ENCODE measurements at regions not wholly inside any gene's neighbourhood (a gene's known extent, or its start where the extent isn't known, plus 50 kb on each side); places are given as distances from the start of the nearest gene placed in this dataset.

DNA sequence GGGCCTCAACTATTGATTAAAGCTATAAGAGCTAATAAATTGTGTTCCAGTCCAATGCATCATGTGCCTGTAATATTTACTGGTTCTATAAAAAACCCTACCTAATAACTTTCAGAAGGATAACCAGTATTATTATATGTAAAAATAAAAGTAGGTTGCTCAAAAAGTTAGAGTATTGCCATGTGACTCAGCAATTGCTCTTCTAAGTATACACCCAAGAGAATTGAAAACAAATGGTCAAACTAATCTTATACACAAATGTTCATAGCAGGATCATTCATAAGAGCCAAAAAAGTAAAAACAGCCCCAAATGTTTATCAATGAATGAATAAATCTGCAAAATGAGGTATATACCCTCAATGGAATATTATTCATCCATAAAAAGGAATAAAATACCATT, 89.5 kb upstream of the TES start:
- H3K9me3 Mint-ChIP-seq: no peaks in the 10 kb centered on the region
- intact Hi-C loops (cut with micrococcal nuclease): no loop called here
- no peak overlapping the region for H3K4me3 Mint-ChIP-seq (ENCODE audit: low read depth)
- no peak for DNase-seq (ENCODE audit: low spot score)
- no peaks in the 10 kb centered on the region for H3K4me1 Mint-ChIP-seq (ENCODE audit: low read depth)
- H3K27me3 Mint-ChIP-seq (ENCODE audit: low read depth): peaks cover 30% of the 10 kb centered on the region
- H3K27ac Mint-ChIP-seq: no peak overlapping the region
- H3K36me3 Mint-ChIP-seq (ENCODE audit: low read depth): no peaks in the 10 kb centered on the region

DNA sequence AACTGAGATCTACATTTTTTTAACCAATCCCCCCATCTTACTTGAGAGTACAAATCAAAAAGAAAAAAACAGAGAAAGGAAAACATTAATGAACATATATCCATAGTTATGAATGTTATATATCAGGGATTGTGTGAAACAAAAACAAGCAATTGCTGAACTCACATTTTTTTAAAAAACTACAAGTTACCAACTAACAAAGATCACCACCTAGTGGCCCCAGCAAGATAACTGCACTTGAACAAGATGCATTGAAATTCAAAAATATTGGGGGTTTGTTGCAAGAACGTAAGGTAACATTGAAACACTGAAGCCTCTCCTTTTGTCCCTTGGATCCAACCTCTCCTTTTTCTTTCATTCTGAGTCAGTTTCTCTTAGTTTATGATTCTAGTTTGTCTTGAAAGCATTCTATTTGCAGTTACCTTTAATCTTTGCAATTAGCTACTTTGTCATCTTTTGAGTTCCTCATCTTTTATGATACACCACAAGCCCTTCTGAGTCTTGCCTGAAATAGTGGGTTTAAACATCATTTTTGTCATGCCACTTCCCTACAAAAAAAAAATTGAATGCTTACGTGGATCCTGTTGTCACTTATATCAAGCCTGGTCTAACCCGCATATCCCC, 87.3 kb upstream of the TES start:
- DNase-seq (ENCODE audit: low spot score): no peak
- Mint-ChIP-seq H3K9me3 (peaks cover 6% of the 10 kb centered on the region), H3K36me3 (ENCODE audit: low read depth) (no peaks in the 10 kb centered on the region), H3K4me3 (ENCODE audit: low read depth) (no peak overlapping the region), H3K27me3 (ENCODE audit: low read depth) (peaks cover 36% of the 10 kb centered on the region), H3K27ac (no peak overlapping the region), H3K4me1 (ENCODE audit: low read depth) (no peaks in the 10 kb centered on the region)
- intact Hi-C loops (cut with micrococcal nuclease): no loop called here

DNA sequence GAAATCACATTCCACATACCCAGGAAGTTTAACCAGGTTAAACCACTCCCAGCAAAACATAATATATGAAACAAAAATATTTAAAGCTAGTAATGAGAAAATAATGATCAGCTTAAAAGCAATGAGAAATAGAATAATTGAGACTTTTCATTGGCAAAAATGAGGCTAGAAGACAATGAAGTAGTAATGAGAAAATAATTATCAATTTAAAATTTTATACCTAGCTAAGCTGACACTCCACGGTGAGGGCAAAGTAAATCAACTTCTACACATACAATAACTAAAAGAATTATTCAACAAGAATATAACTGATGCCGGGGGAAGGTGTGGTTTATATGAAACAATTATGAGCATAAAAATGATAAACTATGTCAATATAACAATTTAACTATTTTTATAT, 82.2 kb upstream of the TES start:
- H3K4me3 Mint-ChIP-seq (ENCODE audit: low read depth): no peak overlapping the region
- H3K4me1 Mint-ChIP-seq (ENCODE audit: low read depth): no peaks in the 10 kb centered on the region
- peaks cover 14% of the 10 kb centered on the region for H3K9me3 Mint-ChIP-seq
- no peak overlapping the region for H3K27ac Mint-ChIP-seq
- intact Hi-C loops (cut with micrococcal nuclease): no loop called here
- H3K27me3 Mint-ChIP-seq (ENCODE audit: low read depth): peaks cover 27% of the 10 kb centered on the region
- H3K36me3 Mint-ChIP-seq (ENCODE audit: low read depth): no peaks in the 10 kb centered on the region
- no peak for DNase-seq (ENCODE audit: low spot score)

DNA sequence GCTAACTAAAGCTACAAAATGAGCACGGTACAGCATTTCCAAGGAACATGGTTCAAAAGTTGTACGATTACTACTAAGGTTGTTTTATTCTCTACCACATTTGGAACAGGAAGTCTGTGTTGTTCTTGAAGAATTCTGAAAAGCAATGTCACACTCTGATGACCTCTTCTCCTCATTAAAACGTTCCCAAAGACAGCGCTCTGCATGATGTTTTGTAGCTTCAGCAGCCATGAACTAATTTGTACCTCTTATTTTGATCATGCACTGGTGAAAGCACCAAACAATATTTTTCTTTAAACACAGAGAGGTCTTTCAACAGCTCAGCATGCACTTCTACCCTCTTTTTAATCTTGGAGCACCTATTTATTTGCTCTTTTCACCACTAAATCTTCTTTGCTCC, 75.0 kb upstream of the TES start:
- H3K27ac Mint-ChIP-seq: no peak overlapping the region
- H3K36me3 Mint-ChIP-seq (ENCODE audit: low read depth): no peaks in the 10 kb centered on the region
- H3K9me3 Mint-ChIP-seq: no peaks in the 10 kb centered on the region
- intact Hi-C loops (cut with micrococcal nuclease): no loop called here
- H3K4me3 Mint-ChIP-seq (ENCODE audit: low read depth): no peak overlapping the region
- peaks cover 27% of the 10 kb centered on the region for H3K27me3 Mint-ChIP-seq (ENCODE audit: low read depth)
- peaks cover 2% of the 10 kb centered on the region for H3K4me1 Mint-ChIP-seq (ENCODE audit: low read depth)
- DNase-seq (ENCODE audit: low spot score): no peak

DNA sequence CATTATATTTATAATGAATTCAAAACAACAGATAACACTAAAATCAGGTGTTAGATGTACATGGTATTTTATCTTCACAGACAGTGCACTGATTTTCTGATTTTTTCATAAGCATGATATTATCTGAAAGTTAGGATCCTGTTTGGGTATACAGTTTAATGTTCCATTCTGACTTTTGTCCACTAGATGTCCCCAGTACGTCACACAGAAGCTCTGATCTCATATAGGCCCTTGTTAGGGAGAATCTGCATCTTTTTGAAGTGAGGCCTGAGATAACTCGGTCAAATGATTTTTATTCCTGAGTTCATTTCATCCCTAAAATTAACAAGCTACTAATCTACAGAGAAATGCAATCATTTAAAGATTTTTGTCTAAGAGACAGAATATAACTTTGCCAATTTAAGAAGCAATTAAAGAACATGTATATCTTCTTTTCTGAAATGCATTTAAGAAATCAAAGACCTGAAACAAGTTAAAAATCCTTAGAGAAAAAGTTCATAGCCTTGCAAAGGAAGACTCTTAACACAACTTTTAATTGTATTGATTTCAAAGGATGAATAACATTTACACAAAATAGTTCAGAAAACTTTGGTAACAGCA, 72.0 kb upstream of the TES start:
- intact Hi-C loops (cut with micrococcal nuclease): loop anchor here (1.0 to 2.0 kb wide), 4 partner anchors 32 to 387 kb away; partner anchors contain the start of gene CAV1

DNA sequence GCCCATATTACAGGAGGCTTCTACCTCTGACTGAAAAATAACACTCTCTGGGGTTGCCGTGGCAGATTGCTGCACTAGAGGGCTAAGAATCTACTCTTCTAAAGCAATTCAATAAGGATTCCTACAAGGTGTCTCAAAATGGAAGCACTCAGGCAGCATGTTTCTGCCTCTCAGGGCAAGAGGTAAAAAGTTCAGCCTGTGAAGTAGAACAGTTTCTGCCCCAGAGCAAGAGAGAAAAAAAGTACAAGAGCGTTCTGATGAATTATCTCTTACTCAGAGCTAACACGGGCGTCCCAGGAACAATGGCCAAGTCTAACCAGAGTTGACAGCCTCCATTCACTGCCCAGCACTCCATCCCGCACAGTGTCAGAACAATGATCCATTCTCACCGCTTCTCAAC, 71.3 kb upstream of the TES start:
- Mint-ChIP-seq H3K27me3 (ENCODE audit: low read depth) (peaks cover 20% of the 10 kb centered on the region), H3K4me3 (ENCODE audit: low read depth) (no peak overlapping the region), H3K9me3 (no peaks in the 10 kb centered on the region), H3K27ac (no peak overlapping the region), H3K4me1 (ENCODE audit: low read depth) (peaks cover 19% of the 10 kb centered on the region), H3K36me3 (ENCODE audit: low read depth) (no peaks in the 10 kb centered on the region)
- intact Hi-C loops (cut with micrococcal nuclease): loop anchor here (2.0 kb wide), 2 partner anchors 32 to 42 kb away; no protein-coding TSS in a partner anchor
- DNase-seq (ENCODE audit: low spot score): no peak

More for the DNA sequence above, 72.0 kb upstream of the TES start:
- Mint-ChIP-seq H3K36me3 (ENCODE audit: low read depth) (no peaks in the 10 kb centered on the region), H3K4me1 (ENCODE audit: low read depth) (peaks cover 13% of the 10 kb centered on the region), H3K4me3 (ENCODE audit: low read depth) (no peak overlapping the region), H3K27me3 (ENCODE audit: low read depth) (peaks cover 26% of the 10 kb centered on the region), H3K27ac (no peak overlapping the region), H3K9me3 (no peaks in the 10 kb centered on the region)
- DNase-seq (ENCODE audit: low spot score): no peak

DNA sequence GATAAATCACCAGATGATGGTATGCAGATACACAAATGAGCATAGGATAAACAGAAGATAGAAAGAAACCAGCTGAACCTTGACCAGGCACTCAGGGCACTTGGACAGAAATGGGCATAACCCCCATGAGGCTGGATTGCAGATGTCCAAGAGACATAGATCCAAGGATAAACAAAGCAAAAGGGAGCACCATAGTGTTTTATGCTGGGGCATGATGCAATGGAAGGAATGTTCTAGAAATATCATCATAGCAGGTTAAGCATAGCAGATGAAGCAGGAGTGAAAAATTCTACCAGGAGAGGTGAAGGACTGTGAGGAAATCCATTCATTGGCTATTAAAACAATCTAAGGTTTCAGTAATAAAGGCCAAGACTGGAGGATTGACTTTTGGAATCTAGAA, 70.5 kb upstream of the TES start:
- intact Hi-C loops (cut with micrococcal nuclease): loop anchor here (2.0 to 10.0 kb wide), 3 partner anchors 31 to 665 kb away; no protein-coding TSS in a partner anchor

DNA sequence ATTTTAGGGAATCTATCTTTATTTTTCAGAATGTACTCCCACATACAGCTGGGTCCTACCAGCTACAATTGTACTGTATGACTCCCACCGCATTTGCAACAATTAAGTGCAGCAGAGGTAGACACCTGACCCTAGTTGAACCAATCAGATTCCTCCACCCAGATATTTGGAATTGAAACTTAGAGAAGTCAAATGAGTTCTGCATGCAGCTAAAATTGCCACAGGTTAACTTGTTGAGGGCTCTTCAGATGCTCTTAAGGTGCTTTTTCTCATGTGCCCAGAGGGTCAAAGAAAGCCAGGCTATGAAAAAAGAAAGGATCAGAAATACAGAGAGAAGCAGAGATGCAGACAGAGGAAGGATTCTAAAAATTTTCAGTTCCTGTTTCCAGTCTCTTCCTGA, 68.0 kb upstream of the TES start:
- Mint-ChIP-seq H3K27me3 (ENCODE audit: low read depth) (peaks cover 4% of the 10 kb centered on the region), H3K9me3 (no peaks in the 10 kb centered on the region), H3K4me1 (ENCODE audit: low read depth) (peaks cover 46% of the 10 kb centered on the region), H3K27ac (no peak overlapping the region), H3K4me3 (ENCODE audit: low read depth) (no peak overlapping the region), H3K36me3 (ENCODE audit: low read depth) (peaks cover 2% of the 10 kb centered on the region)
- no peak for DNase-seq (ENCODE audit: low spot score)
- intact Hi-C loops (cut with micrococcal nuclease): loop anchor here (10.0 kb wide), 1 partner anchor 662 kb away; no protein-coding TSS in a partner anchor

More for the DNA sequence above, 70.5 kb upstream of the TES start:
- Mint-ChIP-seq H3K27ac (no peak overlapping the region), H3K36me3 (ENCODE audit: low read depth) (no peaks in the 10 kb centered on the region), H3K4me3 (ENCODE audit: low read depth) (no peak overlapping the region), H3K4me1 (ENCODE audit: low read depth) (peaks cover 27% of the 10 kb centered on the region), H3K27me3 (ENCODE audit: low read depth) (peaks cover 19% of the 10 kb centered on the region), H3K9me3 (no peaks in the 10 kb centered on the region)
- DNase-seq (ENCODE audit: low spot score): no peak

DNA sequence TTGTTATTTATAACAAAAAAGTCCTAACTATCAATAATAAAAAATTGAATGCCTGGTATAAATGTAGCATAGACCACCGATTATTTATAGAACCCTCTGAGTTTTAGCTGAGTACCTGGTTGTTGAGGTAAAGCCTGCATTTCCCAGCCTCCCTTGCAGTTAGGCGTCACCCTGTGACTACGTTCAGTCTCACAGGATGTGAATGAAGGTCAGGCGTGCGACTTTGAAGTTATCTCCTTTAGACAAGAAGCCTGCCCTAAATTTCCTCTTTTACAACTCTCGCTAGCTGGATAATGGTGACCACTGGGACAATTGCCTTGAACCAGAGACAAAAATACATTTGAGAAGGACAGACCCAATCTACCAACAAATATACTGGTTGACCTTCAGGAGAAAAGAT, 67.5 kb upstream of the TES start:
- intact Hi-C loops (cut with micrococcal nuclease): loop anchor here (10.0 kb wide), 1 partner anchor 662 kb away; no protein-coding TSS in a partner anchor
- H3K27me3 Mint-ChIP-seq (ENCODE audit: low read depth): peaks cover 3% of the 10 kb centered on the region
- H3K27ac Mint-ChIP-seq: no peak overlapping the region
- DNase-seq (ENCODE audit: low spot score): no peak
- H3K4me3 Mint-ChIP-seq (ENCODE audit: low read depth): no peak overlapping the region
- H3K9me3 Mint-ChIP-seq: peaks cover 5% of the 10 kb centered on the region
- peaks cover 46% of the 10 kb centered on the region for H3K4me1 Mint-ChIP-seq (ENCODE audit: low read depth)
- H3K36me3 Mint-ChIP-seq (ENCODE audit: low read depth): peaks cover 6% of the 10 kb centered on the region

DNA sequence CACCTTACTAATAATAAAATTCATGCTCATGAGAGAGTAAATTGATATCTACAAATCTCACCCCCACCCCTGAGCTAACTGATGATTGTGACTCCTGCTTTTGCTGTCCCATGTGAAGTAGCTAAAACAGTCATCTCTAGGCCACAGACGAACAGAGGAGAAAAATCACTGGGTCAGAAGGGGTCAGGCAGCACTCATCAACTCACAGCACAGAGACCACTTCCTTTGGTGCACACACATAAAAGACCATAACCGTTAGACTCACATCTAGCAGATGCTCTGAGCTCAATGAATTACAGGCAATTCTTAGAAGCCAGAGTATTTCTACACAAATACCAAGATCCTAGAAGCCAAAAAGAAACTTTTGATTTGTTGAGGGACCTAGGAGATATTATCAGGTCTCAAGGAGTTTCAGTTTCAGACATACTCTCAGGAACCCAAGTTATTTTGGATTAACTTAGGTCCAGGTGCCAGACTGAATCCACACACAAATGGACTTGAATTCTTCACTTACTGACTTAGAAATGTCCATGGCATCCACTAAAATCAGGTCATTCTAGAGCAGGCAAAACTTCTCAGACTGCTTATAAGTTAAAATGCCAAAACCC, 65.0 kb upstream of the TES start:
- peaks cover 54% of the 10 kb centered on the region for H3K4me1 Mint-ChIP-seq (ENCODE audit: low read depth)

DNA sequence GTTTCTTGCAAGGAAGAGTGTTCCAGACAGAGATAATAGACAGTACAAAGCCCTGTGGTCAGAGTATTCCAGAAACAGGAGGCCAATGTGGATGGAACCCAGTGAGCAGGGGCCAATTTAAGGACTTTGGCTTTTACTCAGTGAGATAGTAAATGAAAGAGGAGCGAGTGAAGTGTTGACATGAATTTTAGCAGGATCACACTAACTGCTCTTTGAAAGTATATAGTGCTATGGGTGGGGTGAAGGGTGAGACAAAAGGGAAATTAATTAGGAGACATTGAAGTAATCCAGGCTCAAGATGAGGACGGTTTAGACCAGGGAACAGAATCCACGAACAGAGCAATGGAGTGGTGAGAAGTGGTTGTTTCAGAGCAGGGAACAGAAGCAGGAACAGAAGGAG, 62.2 kb upstream of the TES start:
- H3K4me1 Mint-ChIP-seq (ENCODE audit: low read depth): peaks cover 47% of the 10 kb centered on the region
- no peak for DNase-seq (ENCODE audit: low spot score)
- intact Hi-C loops (cut with micrococcal nuclease): loop anchor here (10.0 kb wide), 1 partner anchor 657 kb away; no protein-coding TSS in a partner anchor
- H3K4me3 Mint-ChIP-seq (ENCODE audit: low read depth): no peak overlapping the region
- H3K36me3 Mint-ChIP-seq (ENCODE audit: low read depth): peaks cover 12% of the 10 kb centered on the region
- H3K9me3 Mint-ChIP-seq: peaks cover 11% of the 10 kb centered on the region
- no peak overlapping the region for H3K27ac Mint-ChIP-seq
- peaks cover 6% of the 10 kb centered on the region for H3K27me3 Mint-ChIP-seq (ENCODE audit: low read depth)

More for the DNA sequence above, 65.0 kb upstream of the TES start:
- Mint-ChIP-seq H3K4me3 (ENCODE audit: low read depth) (peak overlapping the region; percentile 41), H3K27me3 (ENCODE audit: low read depth) (no peaks in the 10 kb centered on the region), H3K9me3 (peaks cover 11% of the 10 kb centered on the region), H3K27ac (peak overlapping the region; percentile 79), H3K36me3 (ENCODE audit: low read depth) (peaks cover 12% of the 10 kb centered on the region)
- peak; percentile 37 for DNase-seq (ENCODE audit: low spot score)
- intact Hi-C loops (cut with micrococcal nuclease): loop anchor here (1.0 to 10.0 kb wide), 3 partner anchors 66 to 659 kb away; no protein-coding TSS in a partner anchor

DNA sequence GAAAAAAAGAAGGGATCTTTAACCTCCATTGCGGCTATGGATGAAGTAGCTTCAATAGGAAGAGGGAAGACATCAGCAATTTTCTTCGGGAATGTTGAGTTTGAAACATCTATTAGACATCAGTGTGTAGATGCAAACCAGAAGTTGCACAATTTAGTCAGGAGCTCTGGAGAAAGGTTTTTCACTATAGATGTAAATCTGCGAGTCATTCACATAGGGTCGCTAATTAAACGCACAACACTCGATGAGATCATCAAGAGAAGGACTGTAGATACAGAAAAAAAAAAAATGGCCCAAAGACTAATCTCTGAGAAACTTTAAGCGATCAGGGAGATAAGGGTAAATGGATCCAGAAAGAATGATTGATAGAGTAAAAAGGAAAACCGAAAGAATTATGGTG, 61.7 kb upstream of the TES start:
- DNase-seq (ENCODE audit: low spot score): no peak
- Mint-ChIP-seq H3K36me3 (ENCODE audit: low read depth) (peaks cover 12% of the 10 kb centered on the region), H3K9me3 (peaks cover 11% of the 10 kb centered on the region), H3K4me1 (ENCODE audit: low read depth) (peaks cover 42% of the 10 kb centered on the region), H3K27me3 (ENCODE audit: low read depth) (peaks cover 6% of the 10 kb centered on the region), H3K27ac (no peak overlapping the region), H3K4me3 (ENCODE audit: low read depth) (no peak overlapping the region)
- intact Hi-C loops (cut with micrococcal nuclease): loop anchor here (10.0 kb wide), 1 partner anchor 656 kb away; no protein-coding TSS in a partner anchor

DNA sequence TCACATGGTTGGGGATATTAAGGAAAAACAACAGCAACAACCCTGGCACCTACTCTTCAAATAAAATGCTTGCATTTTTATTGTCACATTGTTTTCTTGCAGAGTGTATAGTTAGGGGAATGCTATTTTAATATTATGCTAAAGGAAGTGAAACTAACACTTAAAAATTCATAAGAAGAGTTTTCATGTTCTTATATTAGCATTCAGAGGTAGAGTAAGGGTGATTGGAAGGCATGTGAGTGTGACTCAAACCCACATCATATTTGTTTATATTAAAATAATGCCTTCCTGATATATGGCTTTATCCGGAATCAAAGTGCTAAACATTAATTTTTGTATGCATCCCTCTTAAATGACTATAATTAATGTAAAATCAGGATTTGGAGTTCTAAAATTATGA, 59.8 kb upstream of the TES start:
- intact Hi-C loops (cut with micrococcal nuclease): no loop called here
- Mint-ChIP-seq H3K36me3 (ENCODE audit: low read depth) (peaks cover 12% of the 10 kb centered on the region), H3K27me3 (ENCODE audit: low read depth) (peaks cover 11% of the 10 kb centered on the region), H3K27ac (no peak overlapping the region), H3K9me3 (peaks cover 11% of the 10 kb centered on the region), H3K4me3 (ENCODE audit: low read depth) (no peak overlapping the region), H3K4me1 (ENCODE audit: low read depth) (peaks cover 25% of the 10 kb centered on the region)
- DNase-seq (ENCODE audit: low spot score): no peak
